Esophagus squamous epithelium (tissue), 4 donors: ENCODE measurements at regions not wholly inside any gene's neighbourhood (a gene's known extent, or its start where the extent isn't known, plus 50 kb on each side); places are given as distances from the start of the nearest gene placed in this dataset.

Source experiments
- CTCF ChIP-seq, 6 experiments: fragments of 450-650 bp in 4 of 6; fragments of 200-600 bp in 2 of 6; sonication (generic) in 2 of 6; IDR thresholded peaks; one replicate each; pipeline ENCODE4 v1.5.1; 2016 to 2019; ENCODE audit warnings: antibody characterized with exemption in 6 of 6, mild to moderate bottlenecking in 4 of 6, moderate library complexity in 4 of 6
- POLR2A ChIP-seq, 4 donors: fragments of 450-650 bp; IDR thresholded peaks; one replicate each; pipeline ENCODE4 v1.6.1; 2017; ENCODE audit warnings: antibody characterized with exemption in 4 of 4, mild to moderate bottlenecking in 4 of 4, moderate library complexity in 3 of 4

- no peak for TF ChIP-seq CTCF (IDR thresholded peaks at IDR 0.05)
- TF ChIP-seq POLR2A (IDR thresholded peaks at IDR 0.05) = no peak
Observed at GRCh38 chr2:133954636-133955035, 299.2 kb upstream of the MGAT5 start.
